PC-9 (cell line): ENCODE measurements at regions not wholly inside any gene's neighbourhood (a gene's known extent, or its start where the extent isn't known, plus 50 kb on each side); places are given as distances from the start of the nearest gene placed in this dataset.

ENCODE experiments used
- EZH2 ChIP-seq: fragments of 200-600 bp; sonication (generic); IDR thresholded peaks from 2 replicates; pipeline ENCODE4 v1.8.0; 2017; ENCODE audit warnings: antibody characterized with exemption, low read depth
- TF ChIP-seq, protein P1 (sequence below): fragments of 200-600 bp; sonication (generic); conservative IDR thresholded peaks from 2 replicates; pipeline ENCODE4 v1.6.1; 2017; ENCODE audit warnings: mixed run types, antibody characterized with exemption, mild to moderate bottlenecking, moderate library complexity

- TF ChIP-seq, protein P1, sequence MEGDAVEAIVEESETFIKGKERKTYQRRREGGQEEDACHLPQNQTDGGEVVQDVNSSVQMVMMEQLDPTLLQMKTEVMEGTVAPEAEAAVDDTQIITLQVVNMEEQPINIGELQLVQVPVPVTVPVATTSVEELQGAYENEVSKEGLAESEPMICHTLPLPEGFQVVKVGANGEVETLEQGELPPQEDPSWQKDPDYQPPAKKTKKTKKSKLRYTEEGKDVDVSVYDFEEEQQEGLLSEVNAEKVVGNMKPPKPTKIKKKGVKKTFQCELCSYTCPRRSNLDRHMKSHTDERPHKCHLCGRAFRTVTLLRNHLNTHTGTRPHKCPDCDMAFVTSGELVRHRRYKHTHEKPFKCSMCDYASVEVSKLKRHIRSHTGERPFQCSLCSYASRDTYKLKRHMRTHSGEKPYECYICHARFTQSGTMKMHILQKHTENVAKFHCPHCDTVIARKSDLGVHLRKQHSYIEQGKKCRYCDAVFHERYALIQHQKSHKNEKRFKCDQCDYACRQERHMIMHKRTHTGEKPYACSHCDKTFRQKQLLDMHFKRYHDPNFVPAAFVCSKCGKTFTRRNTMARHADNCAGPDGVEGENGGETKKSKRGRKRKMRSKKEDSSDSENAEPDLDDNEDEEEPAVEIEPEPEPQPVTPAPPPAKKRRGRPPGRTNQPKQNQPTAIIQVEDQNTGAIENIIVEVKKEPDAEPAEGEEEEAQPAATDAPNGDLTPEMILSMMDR: no peak
- TF ChIP-seq EZH2: no peak
Observed at GRCh38 chr6:108793516-108794251, 54.5 kb upstream of the ARMC2 start.
